ENCODE measurements at regions not wholly inside any gene's neighbourhood (a gene's known extent, or its start where the extent isn't known, plus 50 kb on each side); places are given as distances from the start of the nearest gene placed in this dataset.

GRCh38 chr1:219292341-219292740 lies 118.7 kb downstream of the LYPLAL1 start:
- ATAC-seq (no peak), DNase-seq (ENCODE audit: low spot score) (no peak)
- Mint-ChIP-seq H3K9me3 (no peaks in the 10 kb centered on the region), H3K4me1 (peaks cover 8% of the 10 kb centered on the region), H3K27ac (0 out of 2 replicates have a peak overlapping the region, but pooled peaks have one; percentile 27), H3K36me3 (no peaks in the 10 kb centered on the region), H3K4me3 (no peak overlapping the region), H3K27me3 (ENCODE audit: low read depth) (no peaks in the 10 kb centered on the region)
- POLR2A ChIA-PET: no interaction called here
- CTCF ChIA-PET: no interaction called here
- TF ChIP-seq GRHL2 (CRISPR knock-in tag; IDR thresholded peaks at IDR 0.05; ENCODE audit: insufficient replicate concordance, severe bottlenecking): no peak
- TF ChIP-seq E2F5 (CRISPR knock-in tag; IDR thresholded peaks at IDR 0.05): no peak
- TF ChIP-seq PRDM15 (CRISPR knock-in tag; IDR thresholded peaks at IDR 0.05): no peak
- no peak for TF ChIP-seq MYBL2 (CRISPR knock-in tag; IDR thresholded peaks at IDR 0.05)
- no peak for TF ChIP-seq ZNF138 (CRISPR knock-in tag; conservative IDR thresholded peaks at IDR 0.05)
- TF ChIP-seq JAZF1 (CRISPR knock-in tag; IDR thresholded peaks at IDR 0.05): no peak
- no peak for TF ChIP-seq NFATC4 (CRISPR knock-in tag; IDR thresholded peaks at IDR 0.05)
- no peak for TF ChIP-seq CREB1 (CRISPR knock-in tag; IDR thresholded peaks at IDR 0.05)
- TF ChIP-seq IRF1 (CRISPR knock-in tag; IDR thresholded peaks at IDR 0.05): no peak
- no peak for TF ChIP-seq CDX4 (CRISPR knock-in tag; IDR thresholded peaks at IDR 0.05; ENCODE audit: borderline replicate concordance)
- TF ChIP-seq HMGA2 (CRISPR knock-in tag; IDR thresholded peaks at IDR 0.05): no peak
- no peak for TF ChIP-seq AR (CRISPR knock-in tag; IDR thresholded peaks at IDR 0.05)
- no peak for TF ChIP-seq ZNF425 (CRISPR knock-in tag; conservative IDR thresholded peaks at IDR 0.05)
- TF ChIP-seq ZNF232 (CRISPR knock-in tag; IDR thresholded peaks at IDR 0.05): no peak
- TF ChIP-seq SOX15 (CRISPR knock-in tag; IDR thresholded peaks at IDR 0.05): no peak
- TF ChIP-seq ERG (CRISPR knock-in tag; IDR thresholded peaks at IDR 0.05): no peak
- TF ChIP-seq NFYB (CRISPR knock-in tag; conservative IDR thresholded peaks at IDR 0.05; ENCODE audit: low read depth): no peak
- no peak for TF ChIP-seq SP1 (CRISPR knock-in tag; conservative IDR thresholded peaks at IDR 0.05)
- no peak for TF ChIP-seq E2F1 (CRISPR knock-in tag; IDR thresholded peaks at IDR 0.05)
